ENCODE measurements at regions not wholly inside any gene's neighbourhood (a gene's known extent, or its start where the extent isn't known, plus 50 kb on each side); places are given as distances from the start of the nearest gene placed in this dataset.

- no peak for DNase-seq
Observed at GRCh38 chr2:185152186-185152585, 553.9 kb downstream of the ZNF804A start.

GRCh38 chr2:185161701-185162100 lies 563.4 kb downstream of the ZNF804A start:
- DNase-seq = no peak

DNA sequence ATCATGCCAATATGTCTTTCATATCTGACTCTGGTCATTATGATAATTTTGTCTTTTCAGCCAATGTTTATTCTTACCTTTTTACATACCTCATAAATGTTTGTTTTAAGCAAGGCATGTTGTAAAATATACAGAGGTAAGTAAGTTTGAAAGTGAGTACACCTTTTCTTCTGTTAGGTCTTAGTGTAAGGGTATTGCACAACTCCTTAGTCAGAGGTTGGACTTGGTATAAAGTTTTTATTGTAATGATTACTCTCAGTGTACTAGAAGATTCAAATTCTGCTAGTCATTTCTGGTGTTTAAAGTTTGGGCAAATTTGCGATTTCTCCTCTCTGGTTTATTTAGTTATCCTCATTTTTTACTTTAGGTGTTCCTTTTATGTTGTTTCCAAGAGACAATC lies 564.3 kb upstream of the FSIP2 start:
- no peak for DNase-seq

GRCh38 chr2:185179743-185180142 lies 558.9 kb upstream of the FSIP2 start:
- DNase-seq = no peak

- no peak for DNase-seq
Observed at GRCh38 chr2:185181901-185182300, 556.7 kb upstream of the FSIP2 start.

DNA sequence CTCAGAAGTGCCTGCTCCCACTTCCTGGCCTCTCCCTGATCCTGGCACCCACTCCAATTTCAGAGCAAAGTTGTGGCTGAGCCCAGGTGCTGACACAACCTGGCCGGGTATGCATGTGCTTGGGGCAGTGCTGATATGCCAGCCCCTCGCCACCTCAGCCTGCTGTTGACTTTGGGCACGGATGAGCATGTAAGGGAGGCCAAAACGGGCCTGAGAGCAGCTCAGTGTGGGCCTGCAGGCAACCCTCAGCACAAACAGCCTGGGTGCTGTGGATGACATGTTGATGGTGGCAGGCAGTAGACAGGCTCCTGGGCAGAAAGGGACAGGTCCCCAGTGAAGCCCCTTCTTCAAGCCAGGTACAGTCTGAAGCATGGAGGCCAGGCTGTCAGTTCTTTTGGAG lies 553.6 kb upstream of the FSIP2 start:
- DNase-seq = no peak

DNA sequence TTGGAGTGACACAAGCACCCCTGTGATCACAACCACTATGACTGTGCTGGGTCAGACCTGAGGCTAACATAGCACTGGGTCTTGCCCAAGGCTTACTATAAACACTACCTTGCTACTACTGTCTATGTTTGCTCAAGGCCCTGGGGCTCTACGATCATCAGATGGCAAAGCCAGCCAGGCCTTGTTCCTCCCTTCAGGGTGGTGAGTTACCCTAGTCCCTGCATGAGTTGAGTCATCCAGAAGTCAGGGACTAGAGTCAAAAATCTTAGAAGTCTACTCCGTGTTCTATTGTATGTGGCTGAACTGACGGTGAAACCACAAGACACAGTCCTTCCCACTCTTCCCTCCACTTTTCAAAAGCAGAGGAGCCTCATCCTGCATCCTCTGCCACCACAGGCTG lies 551.2 kb upstream of the FSIP2 start:
- no peak for DNase-seq

GRCh38 chr2:185188656-185189055 lies 549.9 kb upstream of the FSIP2 start:
- no peak for DNase-seq

- no peak for DNase-seq
Observed at GRCh38 chr2:185201063-185201462, 537.5 kb upstream of the FSIP2 start.

- no peak for DNase-seq
Observed at GRCh38 chr2:185202381-185202780, 536.2 kb upstream of the FSIP2 start.

GRCh38 chr2:185202945-185203528 lies 535.6 kb upstream of the FSIP2 start:
- DNase-seq = no peak

- DNase-seq = no peak
Observed at GRCh38 chr2:185208261-185208660, 530.3 kb upstream of the FSIP2 start.

DNA sequence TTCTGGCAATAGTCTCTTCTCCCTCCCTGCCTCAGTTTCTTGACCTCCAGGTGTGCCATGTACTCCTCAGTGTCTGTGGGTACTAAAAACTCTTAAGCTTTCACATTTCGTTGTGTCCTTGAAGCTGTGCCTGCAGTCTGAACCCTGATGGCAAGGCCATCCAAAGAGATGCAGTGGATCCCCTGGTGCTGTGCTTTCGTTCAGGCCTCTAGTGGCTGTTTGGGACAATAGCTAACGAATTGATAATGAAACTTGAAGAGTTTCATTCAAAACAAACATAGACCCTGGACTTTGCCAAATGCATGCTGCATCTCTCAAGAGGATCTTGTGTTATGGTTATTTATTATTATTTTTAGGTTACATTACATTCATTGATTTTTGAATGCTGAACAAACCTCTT lies 523.1 kb upstream of the FSIP2 start:
- DNase-seq = no peak

- DNase-seq = no peak
Observed at GRCh38 chr2:185219981-185220380, 518.6 kb upstream of the FSIP2 start.

DNA sequence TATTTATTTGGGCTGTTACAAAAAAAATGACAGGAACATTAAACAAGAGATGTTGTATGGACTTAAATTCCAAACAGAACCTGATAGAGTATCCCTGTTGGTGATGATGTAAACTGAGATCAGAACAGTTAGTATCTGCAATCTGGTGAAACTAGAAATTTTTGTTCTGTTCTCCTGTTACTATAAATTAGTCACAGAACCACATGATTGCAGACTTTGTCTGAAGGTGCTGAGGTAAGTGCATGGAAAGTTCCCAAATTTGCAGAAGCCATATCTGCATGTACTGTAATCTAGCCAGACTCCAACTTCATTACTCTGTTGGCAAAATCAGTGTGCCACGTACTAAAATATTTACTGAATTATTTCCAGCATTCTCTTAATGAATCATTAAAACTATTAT lies 516.3 kb upstream of the FSIP2 start:
- no peak for DNase-seq

DNA sequence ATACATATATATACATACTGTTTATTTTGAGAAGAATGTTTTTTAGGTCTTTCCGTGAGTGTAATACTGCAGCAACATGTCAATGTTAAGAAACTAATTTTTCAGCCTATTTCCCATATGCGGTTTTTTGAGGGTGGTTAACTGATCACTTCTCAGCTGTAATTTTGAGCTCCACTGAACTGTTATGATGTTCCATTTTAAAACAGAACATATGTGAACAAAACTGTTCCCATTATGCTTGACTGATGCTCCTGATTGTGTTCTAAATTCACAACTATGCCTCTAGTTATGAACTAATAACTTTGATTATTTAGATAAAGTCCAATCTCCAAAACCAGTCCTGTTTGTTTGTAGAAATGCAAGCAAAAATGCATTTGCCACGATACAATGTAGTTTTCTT lies 511.2 kb upstream of the FSIP2 start:
- no peak for DNase-seq

GRCh38 chr2:185239491-185239890 lies 499.1 kb upstream of the FSIP2 start:
- DNase-seq = no peak

- no peak for DNase-seq
Observed at GRCh38 chr2:185240796-185241195, 497.8 kb upstream of the FSIP2 start.

GRCh38 chr2:185241556-185241955 lies 497.0 kb upstream of the FSIP2 start:
- DNase-seq = no peak

DNA sequence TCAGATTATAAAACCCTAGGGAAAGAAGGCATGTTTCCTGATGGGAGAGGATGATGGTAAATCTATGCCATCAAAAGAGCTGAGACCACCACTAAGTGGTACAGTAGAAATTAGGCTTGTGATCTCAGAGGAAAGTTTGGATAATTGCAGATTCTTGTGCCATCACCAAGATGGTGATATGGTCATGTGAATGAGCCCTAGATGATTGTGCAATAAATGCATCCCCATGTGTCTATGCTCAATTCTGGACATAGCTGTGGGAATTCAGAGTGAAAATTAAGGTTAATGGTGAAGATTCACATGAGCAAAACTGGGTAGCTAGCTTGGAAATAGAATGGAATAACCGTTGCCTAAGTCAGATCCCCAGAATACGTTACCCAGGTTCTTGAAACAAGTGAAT lies 496.1 kb upstream of the FSIP2 start:
- no peak for DNase-seq

DNA sequence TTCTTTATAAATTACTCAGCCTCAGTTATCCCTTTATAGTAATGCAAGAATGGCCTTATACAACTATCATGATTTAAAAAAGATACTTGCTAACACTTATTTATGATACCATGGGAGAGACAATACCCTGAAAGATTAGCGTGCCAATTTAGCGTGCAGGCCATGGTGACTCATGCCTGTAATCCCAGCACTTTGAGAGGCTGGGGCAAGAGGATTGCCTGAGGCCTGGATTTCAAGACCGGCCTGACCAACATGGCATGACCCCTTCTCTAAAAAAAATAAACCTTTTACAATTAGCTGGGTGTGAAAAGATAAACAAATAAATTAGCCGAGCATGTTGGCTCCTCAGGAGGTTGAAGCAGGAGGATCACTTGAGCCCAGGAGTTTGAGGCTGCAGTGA lies 493.4 kb upstream of the FSIP2 start:
- no peak for DNase-seq

DNA sequence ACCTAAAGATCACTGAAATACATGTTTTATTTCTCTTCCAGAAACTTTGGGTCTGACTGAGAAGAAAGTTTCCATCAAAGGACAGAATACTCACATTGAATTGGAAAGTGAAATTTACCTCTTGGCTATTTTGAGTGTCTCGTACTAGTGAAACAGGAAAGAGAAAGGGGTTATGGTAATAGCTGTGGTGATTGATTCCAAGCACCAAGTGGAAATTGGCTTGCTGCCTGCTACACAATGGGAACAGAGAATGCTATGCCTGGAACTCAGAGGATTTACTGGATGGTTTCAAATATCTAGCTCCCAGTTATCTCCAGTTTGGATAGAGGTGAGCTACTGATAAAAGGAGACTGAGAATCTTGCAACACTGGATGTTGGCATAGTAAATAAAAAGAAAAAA lies 492.8 kb upstream of the FSIP2 start:
- no peak for DNase-seq

GRCh38 chr2:185246717-185247116 lies 491.9 kb upstream of the FSIP2 start:
- no peak for DNase-seq

DNA sequence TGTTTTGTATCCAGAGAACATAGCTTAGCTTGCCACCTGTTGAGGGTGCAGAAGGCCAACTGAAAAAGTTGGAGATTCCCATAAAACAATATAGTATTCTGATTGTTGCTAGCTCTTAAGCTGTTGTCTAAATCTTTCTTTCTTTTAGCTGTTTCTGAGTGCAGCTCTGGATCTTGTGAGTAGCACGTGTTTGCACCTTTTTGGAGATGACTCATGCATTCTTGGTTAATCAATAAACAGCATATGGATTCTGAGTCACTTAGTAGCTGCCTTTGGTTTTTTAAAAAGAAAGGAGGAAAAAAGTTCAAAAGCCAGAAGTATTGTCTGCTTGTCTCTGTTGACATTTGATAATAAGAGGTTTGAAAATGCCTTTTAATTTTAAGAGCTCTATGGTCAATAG lies 483.0 kb upstream of the FSIP2 start:
- no peak for DNase-seq

DNA sequence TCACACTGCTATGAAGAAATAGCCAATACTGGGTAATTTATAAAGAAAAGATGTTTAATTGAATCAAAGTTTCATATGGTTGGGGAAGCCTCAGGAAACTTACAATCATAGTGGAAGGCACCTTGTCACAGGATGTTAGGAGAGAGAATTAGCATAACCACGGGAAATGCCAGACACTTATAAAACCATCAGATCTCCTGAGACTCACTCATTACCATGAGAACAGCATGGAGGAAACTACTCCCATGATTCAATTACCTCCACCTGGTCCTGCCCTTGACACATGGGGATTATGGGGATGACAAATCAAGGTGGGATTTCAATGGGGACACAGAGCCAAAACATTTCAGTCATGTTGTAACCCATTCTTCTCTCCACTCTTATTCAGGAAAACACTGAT lies 472.9 kb upstream of the FSIP2 start:
- no peak for DNase-seq

- no peak for DNase-seq
Observed at GRCh38 chr2:185268651-185269050, 470.0 kb upstream of the FSIP2 start.
